RWPE2 (cell line): ENCODE measurements at regions not wholly inside any gene's neighbourhood (a gene's known extent, or its start where the extent isn't known, plus 50 kb on each side); places are given as distances from the start of the nearest gene placed in this dataset.

Experiments
- ATAC-seq: fragments of 200-7000 bp; cut with Tn5 transposase; 3 replicates; pipeline ENCODE4 v1.9.1; 2021; ENCODE audit warnings: low read depth
- DNase-seq: peaks from one replicate; pipeline ENCODE4 v3.0.0-alpha.2; 2020; ENCODE audit warnings: low spot score
- H3K27ac ChIP-seq: fragments of 450-650 bp; 2 replicates; pipeline ENCODE4 v1.5.1; 2017; ENCODE audit warnings: mild to moderate bottlenecking; ENCODE audit not compliant: poor library complexity, severe bottlenecking
- H3K27me3 ChIP-seq: fragments of 250-450 bp; sonication (Bioruptor Pico); 2 replicates; pipeline ENCODE4 v1.5.1; 2021; ENCODE audit warnings: mild to moderate bottlenecking, moderate library complexity; ENCODE audit not compliant: insufficient read depth, poor library complexity, severe bottlenecking
- H3K36me3 ChIP-seq: fragments of 250-450 bp; sonication (Bioruptor Pico); 2 replicates; pipeline ENCODE4 v1.5.1; 2020; ENCODE audit warnings: low read depth, mild to moderate bottlenecking, moderate library complexity
- H3K4me1 ChIP-seq: fragments of 250-450 bp; sonication (Bioruptor Pico); 2 replicates; pipeline ENCODE4 v1.5.1; 2021; ENCODE audit warnings: mild to moderate bottlenecking, moderate library complexity; ENCODE audit not compliant: insufficient read depth, poor library complexity, severe bottlenecking
- H3K4me3 ChIP-seq: fragments of 250-450 bp; sonication (Bioruptor Pico); 2 replicates; pipeline ENCODE4 v1.5.1; 2021; ENCODE audit warnings: mild to moderate bottlenecking, moderate library complexity; ENCODE audit not compliant: severe bottlenecking
- H3K9me3 ChIP-seq: fragments of 250-450 bp; sonication (Bioruptor Pico); 2 replicates; pipeline ENCODE4 v1.5.1; 2021; ENCODE audit warnings: mild to moderate bottlenecking, moderate library complexity; ENCODE audit not compliant: severe bottlenecking
- TF ChIP-seq, protein P1 (sequence below): fragments of 450-650 bp; IDR thresholded peaks from one replicate; pipeline ENCODE4 v1.5.1; 2017; ENCODE audit warnings: mild to moderate bottlenecking, moderate library complexity; ENCODE audit not compliant: poor library complexity, severe bottlenecking

DNA sequence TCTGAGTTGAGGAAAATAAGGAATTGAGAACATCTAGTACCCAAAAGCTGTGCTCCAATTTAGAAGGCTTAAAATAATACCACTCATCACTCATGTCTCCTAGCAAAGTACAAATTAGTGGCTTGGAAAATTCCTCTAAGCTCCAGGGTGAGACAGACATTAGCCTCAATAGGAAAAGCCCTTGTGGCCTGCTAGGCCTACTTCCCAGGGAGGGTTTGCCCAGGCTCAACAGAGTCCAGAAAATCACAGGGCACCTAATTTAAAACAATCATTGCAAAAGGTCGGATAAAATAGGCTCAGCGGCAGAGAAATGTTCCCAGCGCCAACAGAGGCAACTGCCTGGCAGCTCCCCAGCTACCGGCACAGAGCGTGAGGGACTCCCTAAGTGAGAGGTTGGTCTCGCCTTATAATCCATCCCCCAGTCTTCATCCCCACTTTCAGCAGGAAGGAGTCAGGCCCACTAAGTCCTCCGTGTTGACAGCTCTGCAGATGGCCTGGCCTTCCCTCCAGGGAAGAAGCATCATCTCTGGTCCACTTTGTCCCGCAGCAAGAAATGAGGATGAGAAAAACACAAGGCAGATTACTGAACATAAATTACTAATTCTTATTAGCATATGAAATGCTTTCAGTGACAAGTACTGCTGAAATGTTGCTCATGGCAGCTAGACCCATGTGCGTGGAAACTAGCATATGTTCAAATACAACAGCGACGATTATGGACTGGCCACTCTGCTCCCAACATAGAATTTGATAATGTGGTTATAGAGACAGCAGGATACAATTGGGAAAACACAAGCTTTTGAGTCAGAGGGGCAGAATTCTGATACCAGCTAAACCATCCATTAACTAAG lies 1177.7 kb upstream of the AUTS2 start:
- no peak overlapping the region for H3K27ac ChIP-seq
- H3K9me3 ChIP-seq: peaks cover 1% of the 10 kb centered on the region
- H3K36me3 ChIP-seq: no peaks in the 10 kb centered on the region
- H3K4me3 ChIP-seq: no peak overlapping the region
- ATAC-seq (no peak), DNase-seq (no peak)
- no peaks in the 10 kb centered on the region for H3K27me3 ChIP-seq
- H3K4me1 ChIP-seq: no peaks in the 10 kb centered on the region
- TF ChIP-seq, protein P1, sequence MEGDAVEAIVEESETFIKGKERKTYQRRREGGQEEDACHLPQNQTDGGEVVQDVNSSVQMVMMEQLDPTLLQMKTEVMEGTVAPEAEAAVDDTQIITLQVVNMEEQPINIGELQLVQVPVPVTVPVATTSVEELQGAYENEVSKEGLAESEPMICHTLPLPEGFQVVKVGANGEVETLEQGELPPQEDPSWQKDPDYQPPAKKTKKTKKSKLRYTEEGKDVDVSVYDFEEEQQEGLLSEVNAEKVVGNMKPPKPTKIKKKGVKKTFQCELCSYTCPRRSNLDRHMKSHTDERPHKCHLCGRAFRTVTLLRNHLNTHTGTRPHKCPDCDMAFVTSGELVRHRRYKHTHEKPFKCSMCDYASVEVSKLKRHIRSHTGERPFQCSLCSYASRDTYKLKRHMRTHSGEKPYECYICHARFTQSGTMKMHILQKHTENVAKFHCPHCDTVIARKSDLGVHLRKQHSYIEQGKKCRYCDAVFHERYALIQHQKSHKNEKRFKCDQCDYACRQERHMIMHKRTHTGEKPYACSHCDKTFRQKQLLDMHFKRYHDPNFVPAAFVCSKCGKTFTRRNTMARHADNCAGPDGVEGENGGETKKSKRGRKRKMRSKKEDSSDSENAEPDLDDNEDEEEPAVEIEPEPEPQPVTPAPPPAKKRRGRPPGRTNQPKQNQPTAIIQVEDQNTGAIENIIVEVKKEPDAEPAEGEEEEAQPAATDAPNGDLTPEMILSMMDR: no peak

DNA sequence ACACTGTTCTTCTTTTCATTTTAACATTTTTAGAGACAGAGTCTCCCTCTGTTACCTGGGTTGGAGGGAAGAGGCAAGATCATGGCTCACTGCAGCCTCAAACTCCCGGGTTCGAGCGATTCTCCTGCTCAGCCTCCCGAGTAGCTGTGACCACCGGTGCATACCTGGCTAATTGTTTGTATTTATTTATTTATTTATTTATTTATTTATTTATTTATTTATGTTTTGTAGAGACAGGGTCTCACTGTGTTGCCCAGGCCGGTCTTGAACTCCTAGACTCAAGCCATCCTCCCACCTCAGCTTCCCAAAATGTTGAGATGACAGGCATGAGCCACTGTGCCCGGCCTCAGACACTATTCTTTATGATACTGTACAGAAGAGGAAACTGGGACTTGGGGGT lies 1176.6 kb upstream of the AUTS2 start:
- Histone ChIP-seq H3K9me3 (peaks cover 1% of the 10 kb centered on the region), H3K27me3 (no peaks in the 10 kb centered on the region), H3K36me3 (no peaks in the 10 kb centered on the region), H3K27ac (no peak overlapping the region), H3K4me3 (no peak overlapping the region), H3K4me1 (no peaks in the 10 kb centered on the region)
- TF ChIP-seq, protein P1: no peak
- ATAC-seq (no peak), DNase-seq (no peak)

DNA sequence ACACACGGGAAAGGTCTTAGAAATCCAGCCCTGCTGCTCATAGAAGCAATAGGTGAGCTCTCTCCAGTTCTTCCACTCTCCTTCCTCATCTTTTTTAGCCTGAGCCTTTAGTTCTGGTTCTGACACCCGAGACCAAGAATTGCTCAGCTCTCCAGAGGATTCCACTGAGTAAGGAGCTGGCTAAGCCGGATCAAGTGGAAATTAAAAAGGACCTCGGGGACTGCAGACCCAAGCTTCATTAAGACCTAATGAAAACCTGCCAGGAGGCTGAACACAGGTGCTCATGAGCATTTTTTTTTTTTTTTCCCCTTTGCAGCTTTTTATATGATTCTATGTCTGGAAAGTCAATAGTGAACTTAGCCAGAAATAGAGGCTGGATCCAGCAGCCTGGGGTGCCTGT lies 1176.0 kb upstream of the AUTS2 start:
- Histone ChIP-seq H3K9me3 (peaks cover 1% of the 10 kb centered on the region), H3K4me3 (no peak overlapping the region), H3K4me1 (no peaks in the 10 kb centered on the region), H3K36me3 (no peaks in the 10 kb centered on the region), H3K27ac (no peak overlapping the region), H3K27me3 (no peaks in the 10 kb centered on the region)
- TF ChIP-seq, protein P1: no peak
- DNase-seq (no peak), ATAC-seq (no peak)

DNA sequence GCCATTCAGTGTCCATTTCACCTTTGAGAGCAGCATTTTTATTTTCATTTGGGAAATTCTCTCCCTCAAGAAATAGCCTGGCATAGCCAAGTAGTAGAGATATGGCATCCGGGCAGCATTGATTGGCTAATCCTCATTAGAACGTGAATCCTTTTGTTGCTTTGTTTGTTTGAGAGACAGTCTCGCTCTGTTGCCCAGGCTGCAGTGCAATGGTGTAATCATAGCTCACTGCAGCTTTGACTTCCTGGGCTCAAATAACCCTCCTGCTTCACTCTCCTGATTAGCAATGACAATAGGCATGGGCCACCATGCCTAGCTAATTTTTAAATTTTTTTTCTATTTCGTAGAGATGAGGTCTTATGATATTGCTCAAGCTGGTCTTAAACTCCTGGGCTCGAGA lies 1174.9 kb upstream of the AUTS2 start:
- no peaks in the 10 kb centered on the region for H3K36me3 ChIP-seq
- H3K27ac ChIP-seq: no peak overlapping the region
- DNase-seq (no peak), ATAC-seq (no peak)
- H3K4me3 ChIP-seq: no peak overlapping the region
- peaks cover 1% of the 10 kb centered on the region for H3K9me3 ChIP-seq
- H3K4me1 ChIP-seq: no peaks in the 10 kb centered on the region
- TF ChIP-seq, protein P1: no peak
- H3K27me3 ChIP-seq: no peaks in the 10 kb centered on the region

DNA sequence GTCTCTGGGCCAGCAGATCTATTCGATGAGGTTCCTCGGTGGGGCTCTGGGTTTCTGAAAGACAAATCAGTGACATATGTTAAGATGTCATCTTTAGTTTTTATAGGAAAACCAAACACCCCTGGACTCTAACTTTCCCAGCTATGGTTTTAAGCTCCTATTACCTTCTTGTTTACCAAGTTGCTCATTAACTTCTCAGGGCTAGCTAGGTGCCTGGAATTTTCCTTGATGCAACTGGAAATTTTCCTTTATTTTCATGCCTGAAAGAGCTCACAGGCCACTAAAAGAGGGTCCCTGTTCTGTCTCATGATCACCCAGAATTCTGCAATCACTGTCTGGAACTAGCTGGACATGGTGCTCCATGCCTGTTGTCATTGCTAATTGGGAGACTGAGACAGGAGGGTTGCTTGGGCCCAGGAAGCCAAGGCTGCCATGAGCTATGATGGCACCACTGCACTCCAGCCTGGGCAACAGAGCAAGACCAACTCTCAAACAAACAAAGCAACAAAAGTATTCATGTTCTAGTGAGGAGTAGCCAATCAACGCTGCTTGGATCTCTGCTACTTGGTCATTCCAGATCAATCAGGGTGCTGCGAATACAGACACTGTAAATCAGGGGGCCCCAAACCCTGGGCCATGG lies 1173.5 kb upstream of the AUTS2 start:
- TF ChIP-seq, protein P1: no peak
- DNase-seq (no peak), ATAC-seq (no peak)
- Histone ChIP-seq H3K4me1 (no peaks in the 10 kb centered on the region), H3K27me3 (no peaks in the 10 kb centered on the region), H3K4me3 (no peak overlapping the region), H3K27ac (no peak overlapping the region), H3K9me3 (peaks cover 1% of the 10 kb centered on the region), H3K36me3 (no peaks in the 10 kb centered on the region)
